ENCODE measurements at regions not wholly inside any gene's neighbourhood (a gene's known extent, or its start where the extent isn't known, plus 50 kb on each side); places are given as distances from the start of the nearest gene placed in this dataset.

- TF ChIP-seq EZH2 (IDR thresholded peaks at IDR 0.05; ENCODE audit: insufficient read depth, poor library complexity, severe bottlenecking): no peak
- no peak for TF ChIP-seq EZH2phosphoT487 (IDR thresholded peaks at IDR 0.05; ENCODE audit: insufficient read depth, low read depth)
Observed at GRCh38 chr9:13879011-13879410, 434.9 kb downstream of the NFIB start.

All from GM23248 (cell line).